ENCODE measurements at regions not wholly inside any gene's neighbourhood (a gene's known extent, or its start where the extent isn't known, plus 50 kb on each side); places are given as distances from the start of the nearest gene placed in this dataset.
"Not testable (repeated sequence)": the region's sequence is repeated elsewhere in the genome, so short reads cannot be mapped to it uniquely, and the experiment has no call there.

GRCh38 chr15:20376872-20377271 is 164.7 kb downstream of the GOLGA6L6 start:
- Histone ChIP-seq H3K27ac (ENCODE audit: low read depth, low read length) (no peak overlapping the region), H3K9me3 (ENCODE audit: control insufficient read depth, insufficient read depth, low read length) (peaks cover 18% of the 10 kb centered on the region), H3K27me3 (ENCODE audit: control insufficient read depth, insufficient read depth, low read length) (no peaks in the 10 kb centered on the region), H3K4me3 (ENCODE audit: low read depth, low read length) (no peak overlapping the region)
- DNase-seq (ENCODE audit: low read depth, low spot score) = no peak
- no peak for TF ChIP-seq CTCF (IDR thresholded peaks at IDR 0.05; ENCODE audit: low read depth, low read length)
- ChIA-PET CTCF (no interaction called here), POLR2A (no interaction called here)

DNA sequence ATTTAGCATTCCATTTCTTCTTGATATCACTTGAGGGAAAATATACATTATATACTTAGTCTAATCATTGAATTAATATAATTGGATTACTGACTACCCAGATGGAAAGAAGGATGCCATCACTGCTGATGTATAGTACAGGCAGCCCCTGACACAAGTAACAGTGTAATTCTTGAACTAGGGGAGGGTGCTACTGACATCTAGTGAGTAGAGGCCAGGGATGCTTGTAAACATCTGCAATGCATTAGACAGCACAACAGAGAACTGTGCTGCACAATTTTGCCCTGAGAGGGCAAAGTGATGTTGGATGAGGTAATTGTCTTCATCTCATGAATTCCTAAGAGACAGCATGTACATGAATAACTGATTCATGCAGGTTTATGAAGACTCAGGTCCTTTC is 169.2 kb downstream of the GOLGA6L6 start:
- H3K9me3 ChIP-seq (ENCODE audit: control insufficient read depth, insufficient read depth, low read length); H3K27me3 ChIP-seq (ENCODE audit: control insufficient read depth, insufficient read depth, low read length); H3K27ac ChIP-seq (ENCODE audit: low read depth, low read length); H3K4me3 ChIP-seq (ENCODE audit: low read depth, low read length); CTCF ChIA-PET; DNase-seq (ENCODE audit: low read depth, low spot score); POLR2A ChIA-PET: not testable (repeated sequence)

GRCh38 chr15:20369500-20369899 is 172.1 kb downstream of the GOLGA6L6 start:
- POLR2A ChIA-PET = no interaction called here
- H3K27me3 ChIP-seq (ENCODE audit: control insufficient read depth, insufficient read depth, low read length) = no peaks in the 10 kb centered on the region
- H3K9me3 ChIP-seq (ENCODE audit: control insufficient read depth, insufficient read depth, low read length) = peaks cover 6% of the 10 kb centered on the region
- no peak for DNase-seq (ENCODE audit: low read depth, low spot score)
- no peak for TF ChIP-seq CTCF (IDR thresholded peaks at IDR 0.05; ENCODE audit: low read depth, low read length)
- CTCF ChIA-PET = no interaction called here
- H3K27ac ChIP-seq (ENCODE audit: low read depth, low read length) = no peak overlapping the region
- H3K4me3 ChIP-seq (ENCODE audit: low read depth, low read length) = no peak overlapping the region

- POLR2A ChIA-PET = no interaction called here
- no peak for DNase-seq (ENCODE audit: low read depth, low spot score)
- Histone ChIP-seq H3K4me3 (ENCODE audit: low read depth, low read length) (no peak overlapping the region), H3K27ac (ENCODE audit: low read depth, low read length) (no peak overlapping the region), H3K9me3 (ENCODE audit: control insufficient read depth, insufficient read depth, low read length) (peaks cover 6% of the 10 kb centered on the region), H3K27me3 (ENCODE audit: control insufficient read depth, insufficient read depth, low read length) (no peaks in the 10 kb centered on the region)
- CTCF ChIA-PET = no interaction called here
- TF ChIP-seq CTCF (IDR thresholded peaks at IDR 0.05; ENCODE audit: low read depth, low read length) = no peak
Measured at GRCh38 chr15:20368974-20369373, 172.6 kb downstream of the GOLGA6L6 start.

- ChIA-PET POLR2A (no interaction called here), CTCF (no interaction called here)
- Histone ChIP-seq H3K4me3 (ENCODE audit: low read depth, low read length) (no peak overlapping the region), H3K27me3 (ENCODE audit: control insufficient read depth, insufficient read depth, low read length) (no peaks in the 10 kb centered on the region), H3K27ac (ENCODE audit: low read depth, low read length) (no peak overlapping the region), H3K9me3 (ENCODE audit: control insufficient read depth, insufficient read depth, low read length) (peaks cover 4% of the 10 kb centered on the region; the same call in 1 of the 2 replicates)
- no peak for TF ChIP-seq CTCF (IDR thresholded peaks at IDR 0.05; ENCODE audit: low read depth, low read length)
- DNase-seq (ENCODE audit: low read depth, low spot score) = no peak
Measured at GRCh38 chr15:20367093-20367492, 174.5 kb downstream of the GOLGA6L6 start.

GRCh38 chr15:20363591-20363990 is 178.0 kb downstream of the GOLGA6L6 start:
- CTCF ChIA-PET; H3K27me3 ChIP-seq (ENCODE audit: control insufficient read depth, insufficient read depth, low read length); DNase-seq (ENCODE audit: low read depth, low spot score); POLR2A ChIA-PET; H3K4me3 ChIP-seq (ENCODE audit: low read depth, low read length); H3K27ac ChIP-seq (ENCODE audit: low read depth, low read length): not testable (repeated sequence)
- peaks cover 11% of the 10 kb centered on the region for H3K9me3 ChIP-seq (ENCODE audit: control insufficient read depth, insufficient read depth, low read length)

All from AG04450 (cell line).